ENCODE measurements at regions not wholly inside any gene's neighbourhood (a gene's known extent, or its start where the extent isn't known, plus 50 kb on each side); places are given as distances from the start of the nearest gene placed in this dataset.

DNA sequence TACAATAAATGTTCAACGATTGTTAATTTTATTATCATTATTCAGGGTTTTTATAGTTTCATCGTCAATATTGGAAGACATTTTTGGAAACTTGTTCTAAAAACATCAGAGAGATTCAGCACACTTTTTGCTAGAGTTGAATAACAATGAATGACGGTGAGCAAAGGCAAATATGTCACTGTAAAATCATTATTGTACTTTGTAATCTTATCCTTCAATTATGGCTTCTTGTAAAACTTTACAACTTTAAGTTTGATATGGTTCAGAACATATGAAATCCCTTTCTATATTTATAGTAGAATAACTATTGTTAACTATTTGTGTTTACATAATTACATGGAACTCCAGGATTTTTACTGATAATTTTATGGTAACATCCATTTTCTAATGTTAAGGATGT lies 167.8 kb upstream of the SEMA3A start:
- no peak for TF ChIP-seq POLR2A (IDR thresholded peaks at IDR 0.05; ENCODE audit: low read length)
- TF ChIP-seq GATA1 (IDR thresholded peaks at IDR 0.05; ENCODE audit: low read depth, low read length): no peak
